HG02938 (cell line): ENCODE measurements at regions not wholly inside any gene's neighbourhood (a gene's known extent, or its start where the extent isn't known, plus 50 kb on each side); places are given as distances from the start of the nearest gene placed in this dataset.

Experiments used
- ATAC-seq: cut with Tn5 transposase; IDR thresholded peaks from one replicate; pipeline ENCODE4 v1.9.1; 2021; ENCODE audit warnings: mild to moderate bottlenecking, moderate library complexity; ENCODE audit not compliant: unreplicated experiment

- no peak for ATAC-seq
Measured at GRCh38 chr3:177721864-177722785, 524.8 kb upstream of the TBL1XR1 start.

- ATAC-seq = no peak
Measured at GRCh38 chr3:177724020-177724638, 526.8 kb upstream of the TBL1XR1 start.

- ATAC-seq = no peak
Measured at GRCh38 chr3:177725165-177725564, 527.9 kb upstream of the TBL1XR1 start.

- no peak for ATAC-seq
Measured at GRCh38 chr3:177726807-177727206, 529.5 kb upstream of the TBL1XR1 start.

DNA sequence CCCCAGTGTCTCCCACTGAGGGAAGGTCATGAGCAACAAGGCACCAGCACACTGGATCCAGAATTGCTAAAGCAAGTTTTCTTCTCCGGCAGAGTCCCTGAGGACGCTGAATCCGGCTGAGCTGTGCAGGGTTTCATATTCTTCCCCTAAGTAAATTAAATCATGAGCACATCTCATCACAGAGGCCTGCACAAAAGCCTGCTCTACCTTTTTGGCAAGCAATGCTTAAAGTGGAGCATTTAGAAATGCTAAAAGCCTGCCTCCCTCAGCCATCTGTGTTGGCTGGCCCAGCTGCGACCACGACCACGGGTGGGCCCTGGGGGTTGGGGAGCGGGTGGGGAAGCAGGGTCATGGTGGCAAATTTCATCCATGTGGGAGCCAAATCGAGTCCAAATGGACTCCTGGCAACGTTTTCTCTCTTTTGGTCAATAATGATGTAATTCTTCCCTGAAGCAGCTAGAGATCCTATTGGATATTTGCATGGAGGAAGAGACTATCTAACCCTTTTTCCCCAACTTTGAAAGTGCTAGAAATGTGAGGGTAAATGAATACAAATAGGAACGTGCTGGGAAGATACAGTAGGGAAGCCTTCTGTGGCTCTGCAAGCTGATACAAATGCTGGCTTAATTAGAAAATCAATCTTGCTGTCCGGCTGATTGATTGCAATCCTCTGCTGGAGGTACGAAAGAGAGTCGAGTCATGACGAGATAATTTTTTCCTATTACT, 532.8 kb upstream of the TBL1XR1 start:
- ATAC-seq = no peak

DNA sequence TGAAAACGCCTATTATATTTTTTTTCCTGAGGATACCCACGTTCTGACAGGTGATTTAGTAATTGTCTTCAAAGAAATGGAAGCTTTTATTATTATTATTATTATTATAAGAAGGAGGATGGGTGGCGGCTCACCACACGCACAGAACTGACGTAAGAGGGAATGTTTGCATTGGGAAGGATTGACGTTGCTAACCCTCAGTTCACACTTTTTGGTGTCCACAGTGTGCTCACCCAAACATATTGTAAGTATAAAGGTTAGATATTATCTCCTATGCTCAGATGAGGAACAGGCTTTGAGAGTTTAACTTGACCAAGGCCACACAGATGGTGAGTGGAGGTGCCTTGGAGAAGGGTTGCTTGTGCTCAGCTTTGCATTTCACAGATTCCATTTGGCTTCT, 533.5 kb upstream of the TBL1XR1 start:
- ATAC-seq = no peak

DNA sequence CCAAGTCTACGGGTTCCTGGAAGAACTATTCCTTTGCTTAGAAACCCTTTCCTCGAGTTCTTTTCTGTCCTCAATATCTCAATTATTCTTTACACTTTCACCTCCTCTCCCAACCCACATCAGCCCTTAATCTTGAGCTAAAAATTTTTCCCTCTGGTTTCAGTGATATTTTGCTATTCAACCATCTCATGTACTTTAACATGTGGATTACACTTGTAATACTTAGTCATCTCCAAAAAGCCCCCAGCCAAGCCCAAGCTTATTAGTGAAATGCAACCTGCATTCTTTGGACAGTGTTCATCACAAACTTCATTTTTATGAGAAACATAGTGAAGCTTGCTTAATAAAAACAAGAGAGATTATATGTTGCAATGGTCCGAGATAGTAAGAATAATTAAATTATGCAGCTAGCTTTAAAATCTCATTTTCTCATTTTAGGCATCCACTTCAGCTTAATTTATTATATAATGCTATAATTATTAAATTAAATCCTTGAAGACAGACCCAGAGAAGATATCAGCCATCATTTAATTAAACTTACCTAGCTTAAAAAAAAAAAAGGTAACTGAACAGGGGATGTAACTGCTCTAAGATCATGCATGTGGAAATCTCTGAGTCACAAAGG, 534.5 kb upstream of the TBL1XR1 start:
- ATAC-seq = no peak

DNA sequence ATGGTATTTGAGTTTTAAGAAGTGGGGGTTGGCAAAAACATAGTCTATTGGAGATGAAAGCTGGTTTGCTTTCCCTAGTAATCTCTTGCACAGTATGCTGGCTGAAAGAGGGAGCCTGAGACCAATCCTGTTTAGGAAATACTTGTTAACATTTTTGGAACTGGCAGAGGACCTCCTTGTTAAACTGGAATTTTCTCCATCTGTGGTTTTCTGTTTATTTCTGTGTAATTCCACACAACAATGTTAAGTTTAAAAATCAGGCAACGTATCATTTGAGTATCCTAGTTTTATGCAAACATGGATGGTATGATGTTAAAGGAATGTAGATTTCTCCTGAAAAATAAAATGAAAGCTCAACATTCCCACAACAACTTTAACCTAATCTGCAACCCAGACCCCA, 536.0 kb upstream of the TBL1XR1 start:
- ATAC-seq = no peak

DNA sequence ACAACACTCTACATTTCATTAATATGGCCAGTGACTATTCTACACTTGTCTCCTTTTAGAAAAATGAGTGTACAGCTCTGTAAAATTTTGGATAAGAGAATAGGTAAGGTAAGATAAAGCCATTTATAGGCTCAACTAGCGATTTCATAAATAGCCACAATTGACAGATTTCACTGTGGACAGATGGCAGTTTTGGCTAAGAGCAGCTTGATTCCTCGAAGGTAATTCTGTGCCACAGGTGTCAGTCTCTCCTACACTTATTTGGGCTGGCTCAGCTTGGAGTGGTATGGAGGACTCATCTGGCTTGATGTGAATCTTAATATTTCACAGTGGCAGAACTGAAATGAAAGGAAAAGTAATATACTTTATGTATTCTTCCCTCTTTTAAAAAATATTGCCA, 536.7 kb upstream of the TBL1XR1 start:
- no peak for ATAC-seq

DNA sequence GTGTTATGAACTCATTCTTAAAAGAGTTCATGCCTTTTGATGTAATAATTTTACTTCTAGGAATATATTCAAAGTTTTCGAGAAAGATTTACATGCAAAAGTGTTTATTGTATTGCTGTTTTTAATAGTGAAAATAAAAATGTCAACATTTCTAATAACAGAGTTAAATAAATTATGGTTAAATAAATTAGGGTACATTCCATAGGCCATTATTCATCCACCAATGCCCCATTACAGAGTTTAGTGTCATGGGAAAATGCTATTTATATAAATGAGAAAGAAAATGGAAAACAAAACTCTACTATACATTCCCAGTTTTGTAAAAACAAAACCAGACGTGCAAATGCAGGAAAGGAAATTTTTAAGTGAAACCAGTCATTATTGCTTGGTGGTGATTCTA, 538.1 kb upstream of the TBL1XR1 start:
- no peak for ATAC-seq

GRCh38 chr3:177739461-177739860, 542.2 kb upstream of the TBL1XR1 start:
- no peak for ATAC-seq

DNA sequence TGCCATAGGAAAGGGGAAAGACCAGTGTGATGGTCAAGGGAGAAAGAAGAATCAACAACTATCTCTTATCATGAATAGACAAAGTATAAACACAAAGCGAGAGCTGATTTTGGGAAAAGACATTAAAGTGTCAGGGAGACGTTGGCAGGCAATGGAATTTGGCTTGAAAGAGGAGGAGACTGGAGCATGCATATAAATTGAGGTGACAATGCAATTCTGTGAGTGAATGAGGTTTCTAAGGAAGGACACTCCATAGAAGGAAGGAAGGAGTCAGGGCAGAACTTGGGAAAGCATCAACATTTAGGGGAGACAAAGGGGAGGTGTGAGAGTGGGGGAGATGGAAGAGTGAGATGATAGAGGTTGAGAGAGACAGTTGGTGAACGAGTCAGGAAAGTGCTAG, 543.0 kb upstream of the TBL1XR1 start:
- no peak for ATAC-seq

DNA sequence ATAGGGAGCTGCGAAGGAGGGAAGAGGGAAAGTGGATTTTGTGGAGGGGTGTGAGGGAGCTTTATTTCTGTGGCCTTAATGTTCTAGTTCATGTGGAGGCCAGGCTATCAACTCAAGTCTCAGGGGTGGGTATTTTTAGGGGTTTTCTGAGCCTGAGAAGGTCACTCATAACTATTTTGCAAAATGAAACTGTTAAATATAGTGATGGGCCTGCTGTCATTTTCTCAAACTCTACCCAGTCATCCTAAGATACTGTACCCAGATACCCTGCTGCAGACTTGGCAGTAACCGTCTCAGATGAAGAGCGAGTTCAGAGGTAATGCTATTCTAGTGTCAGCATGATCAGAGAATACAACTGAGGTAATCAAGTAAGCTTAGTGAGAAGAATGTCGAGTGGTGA, 545.0 kb upstream of the TBL1XR1 start:
- ATAC-seq = peak; percentile 79

DNA sequence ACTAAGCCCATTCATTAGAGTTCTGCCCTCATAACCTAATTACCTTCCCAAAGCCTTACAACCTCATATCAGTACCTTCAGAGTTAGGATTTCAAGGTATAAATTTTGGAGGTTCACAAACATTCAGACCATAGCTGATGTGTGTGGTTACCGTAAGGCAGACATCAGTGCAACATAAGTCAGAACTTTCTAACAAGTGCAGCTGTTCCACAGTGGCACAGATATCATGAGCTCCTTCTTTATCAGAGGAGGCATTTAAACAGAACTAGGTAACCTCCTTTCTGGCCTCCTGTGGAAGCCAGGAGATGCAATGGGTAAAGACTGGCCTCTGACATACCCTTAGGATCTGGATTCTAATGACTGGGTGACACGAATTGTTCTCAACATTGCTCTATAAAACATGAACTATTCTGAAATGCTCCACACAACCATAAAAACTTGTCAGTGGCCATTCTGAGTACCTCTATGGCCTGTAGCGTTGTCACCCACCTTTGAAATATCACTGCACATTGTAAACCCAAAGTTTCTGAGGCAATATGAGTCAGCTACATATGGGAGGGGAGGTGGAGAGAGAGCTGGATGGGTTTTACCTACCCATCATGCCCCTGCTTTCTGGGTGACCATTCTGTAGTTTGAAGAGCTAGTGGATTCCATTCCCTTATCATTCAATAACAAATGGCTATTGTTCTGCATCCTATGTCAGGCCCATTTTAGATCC, 546.0 kb upstream of the TBL1XR1 start:
- ATAC-seq = no peak

GRCh38 chr3:177744873-177745606, 547.8 kb upstream of the TBL1XR1 start:
- no peak for ATAC-seq

DNA sequence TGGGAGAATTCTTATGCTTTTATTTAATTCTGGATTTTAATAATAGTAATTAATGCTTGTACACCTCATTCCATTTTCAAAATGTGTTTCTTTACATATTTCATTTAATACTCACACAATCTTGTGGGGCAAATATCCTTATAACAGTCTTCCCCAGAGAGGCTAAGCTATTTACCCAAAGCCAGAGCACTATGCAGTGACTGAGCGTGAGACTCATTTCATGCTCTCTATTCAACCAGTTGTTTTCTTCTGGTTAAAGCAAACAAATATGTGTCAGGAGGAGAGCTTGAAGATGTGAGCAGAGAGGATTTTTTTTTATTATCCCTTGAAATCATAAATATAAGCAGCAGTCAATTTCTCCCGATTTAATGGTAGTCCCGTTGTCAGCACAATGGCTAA, 548.3 kb upstream of the TBL1XR1 start:
- no peak for ATAC-seq

- no peak for ATAC-seq
Measured at GRCh38 chr3:177746337-177746933, 549.2 kb upstream of the TBL1XR1 start.

DNA sequence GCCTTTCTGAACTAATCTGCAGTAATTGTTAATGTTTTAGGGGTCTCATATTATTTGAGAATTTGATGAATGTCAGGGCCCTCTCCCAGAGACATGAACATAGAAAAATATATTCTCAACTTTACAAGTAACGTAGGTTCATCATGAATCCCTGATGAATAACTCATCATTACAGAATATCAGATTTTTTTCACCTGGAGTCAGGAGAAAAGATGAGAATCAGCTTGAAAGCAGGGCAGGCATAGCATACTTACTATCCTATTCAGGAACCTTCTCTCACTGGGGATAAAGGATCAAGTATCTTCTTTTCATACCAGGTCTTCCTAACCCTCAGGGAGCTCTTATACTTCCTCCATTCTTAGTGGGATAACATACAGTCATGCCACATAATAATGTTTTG, 552.6 kb upstream of the TBL1XR1 start:
- no peak for ATAC-seq

DNA sequence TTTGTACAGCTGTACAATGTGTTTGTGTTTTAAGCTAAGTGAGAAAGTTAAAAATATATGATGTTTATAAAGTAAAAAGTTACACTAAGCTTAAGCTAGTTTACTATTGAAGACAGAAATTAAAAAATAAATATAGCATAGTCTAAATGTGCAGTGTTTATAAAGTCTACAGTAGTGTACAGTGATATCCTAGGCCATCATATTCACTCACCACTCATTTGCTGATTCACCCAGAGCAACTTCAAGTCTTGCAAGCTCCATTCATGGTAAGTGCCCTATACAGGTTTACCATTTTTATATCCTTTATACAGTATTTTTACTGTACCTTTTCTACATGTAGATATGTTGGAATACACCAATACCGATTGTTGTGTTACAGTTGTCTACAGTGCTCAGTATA, 553.2 kb upstream of the TBL1XR1 start:
- ATAC-seq = no peak

- no peak for ATAC-seq
Measured at GRCh38 chr3:177751770-177752169, 554.5 kb upstream of the TBL1XR1 start.
